SK-N-SH (cell line): ENCODE measurements at regions not wholly inside any gene's neighbourhood (a gene's known extent, or its start where the extent isn't known, plus 50 kb on each side); places are given as distances from the start of the nearest gene placed in this dataset.

Experiments used
- CTCF ChIA-PET: fragments of 300-600, 350-600 bp; formaldehyde crosslinking; extraction: SDS; loops from one replicate; lab custom pipeline; 2021; lab: Yijun Ruan, JAX
- POLR2A ChIA-PET: fragments of 350-600 bp; sonication (Branson Sonifier 250); formaldehyde crosslinking; extraction: SDS; loops from one replicate; lab custom pipeline; 2020; ENCODE audit warnings: antibody characterized with exemption, inconsistent platforms; lab: Yijun Ruan, JAX
- DNase-seq: peaks from one replicate; pipeline ENCODE4 v3.0.0; 2012
- H2AFZ ChIP-seq: fragments of 200-600 bp; sonication (generic); 2 replicates; pipeline ENCODE4 v1.8.1; 2016; ENCODE audit warnings: antibody characterized with exemption, mild to moderate bottlenecking, low read depth
- H3F3A ChIP-seq: fragments of 200-600 bp; sonication (generic); replicated peaks from 2 replicates; pipeline ENCODE3; 2016; ENCODE audit warnings: antibody characterized with exemption, mild to moderate bottlenecking; ENCODE audit not compliant: insufficient read depth
- H3K27ac ChIP-seq, 2 experiments: fragments of 200-500 bp in 1 of 2; fragments of 200-600 bp in 1 of 2; sonication (Bioruptor generic) in 1 of 2; sonication (generic), shearing (Covaris generic) in 1 of 2; 2 replicates each; pipeline versions ENCODE4 v1.5.1 to v1.6.1; 2014 to 2016; ENCODE audit warnings: low read depth in 2 of 2, inconsistent platforms in 1 of 2, low read length in 1 of 2, mild to moderate bottlenecking in 1 of 2, mixed read lengths in 1 of 2
- H3K27me3 ChIP-seq: fragments of 200-600 bp; sonication (generic), shearing (Covaris generic); 2 replicates; pipeline ENCODE4 v1.6.1; 2016; ENCODE audit warnings: mixed run types; ENCODE audit not compliant: insufficient read depth
- H3K36me3 ChIP-seq, 2 experiments: fragments of 200-500 bp in 1 of 2; fragments of 200-600 bp in 1 of 2; sonication (Bioruptor generic) in 1 of 2; sonication (generic) in 1 of 2; replicated peaks in 1 of 2; 2 replicates each; pipeline versions ENCODE3 to v1.5.1; 2014 to 2016; ENCODE audit warnings: low read length in 1 of 2, mild to moderate bottlenecking in 1 of 2; ENCODE audit not compliant: insufficient read depth in 2 of 2, control insufficient read depth in 1 of 2
- H3K4me1 ChIP-seq, 2 experiments: fragments of 200-500 bp in 1 of 2; fragments of 200-600 bp in 1 of 2; sonication (Bioruptor generic) in 1 of 2; sonication (generic), shearing (Covaris generic) in 1 of 2; 2 replicates each; pipeline versions ENCODE4 v1.5.1 to v1.6.1; 2014 to 2016; ENCODE audit warnings: low read depth in 1 of 2, low read length in 1 of 2, mixed run types in 1 of 2; ENCODE audit not compliant: insufficient read depth in 2 of 2, control insufficient read depth in 1 of 2
- H3K4me2 ChIP-seq: fragments of 200-600 bp; sonication (generic), shearing (Covaris generic); 2 replicates; pipeline ENCODE4 v1.6.1; 2017; ENCODE audit warnings: mixed run types
- H3K4me3 ChIP-seq, 2 experiments: fragments of 200-500 bp in 1 of 2; fragments of 200-600 bp in 1 of 2; sonication (Bioruptor generic) in 1 of 2; sonication (generic), shearing (Covaris generic) in 1 of 2; 2 replicates each; pipeline versions ENCODE4 v1.5.1 to v1.8.1; 2014 to 2016; ENCODE audit warnings: low read depth in 2 of 2, inconsistent platforms in 1 of 2, low read length in 1 of 2, mild to moderate bottlenecking in 1 of 2, mixed read lengths in 1 of 2, moderate library complexity in 1 of 2
- H3K79me2 ChIP-seq: fragments of 200-600 bp; sonication (generic); 2 replicates; pipeline ENCODE4 v1.8.1; 2017; ENCODE audit warnings: mild to moderate bottlenecking; ENCODE audit not compliant: insufficient read depth
- H3K9ac ChIP-seq: fragments of 200-600 bp; sonication (generic); 2 replicates; pipeline ENCODE4 v1.6.1; 2017; ENCODE audit warnings: mixed run types
- H3K9me2 ChIP-seq: fragments of 200-600 bp; sonication (generic); 2 replicates; pipeline ENCODE4 v1.6.1; 2017; ENCODE audit warnings: mixed run types
- H3K9me3 ChIP-seq: fragments of 200-600 bp; sonication (generic); 2 replicates; pipeline ENCODE4 v1.6.1; 2017; ENCODE audit warnings: mixed run types, mild to moderate bottlenecking, moderate library complexity
- H4K20me1 ChIP-seq: fragments of 200-600 bp; sonication (generic); 2 replicates; pipeline ENCODE4 v1.6.1; 2017; ENCODE audit warnings: mild to moderate bottlenecking, mixed run types; ENCODE audit not compliant: insufficient read depth
- CHD2 ChIP-seq: fragments of 150-350 bp; IDR thresholded peaks from 2 replicates; pipeline ENCODE4 v1.6.1; 2018; ENCODE audit warnings: low read length; ENCODE audit not compliant: partially characterized antibody
- CTCF ChIP-seq: fragments of 200-600 bp; sonication (generic); IDR thresholded peaks from 2 replicates; pipeline ENCODE4 v1.6.1; 2017; ENCODE audit warnings: antibody characterized with exemption, mild to moderate bottlenecking, moderate library complexity
- EZH2phosphoT487 ChIP-seq: fragments of 200-600 bp; sonication (generic); IDR thresholded peaks from 2 replicates; pipeline ENCODE4 v1.6.1; 2017; ENCODE audit warnings: low read depth, mixed run types, mild to moderate bottlenecking, antibody characterized with exemption, moderate library complexity, borderline replicate concordance
- FOXM1 ChIP-seq: IDR thresholded peaks from 2 replicates; pipeline ENCODE4 v1.4.0; 2012; ENCODE audit warnings: low read depth, mild to moderate bottlenecking
- MXI1 ChIP-seq: IDR thresholded peaks from 2 replicates; pipeline ENCODE4 v1.6.1; 2012; ENCODE audit warnings: mild to moderate bottlenecking, low read depth, low read length, improper control_type of control experiment
- NFIC ChIP-seq: IDR thresholded peaks from 2 replicates; pipeline ENCODE4 v1.4.0; 2012; ENCODE audit warnings: borderline replicate concordance
- POLR2AphosphoS5 ChIP-seq: IDR thresholded peaks from 2 replicates; pipeline ENCODE4 v1.6.1; 2012; ENCODE audit warnings: low read depth, low read length
- RAD21 ChIP-seq: IDR thresholded peaks from 2 replicates; pipeline ENCODE4 v1.6.1; 2012; ENCODE audit warnings: mild to moderate bottlenecking, low read length
- RCOR1 ChIP-seq: fragments of 150-350 bp; IDR thresholded peaks from 2 replicates; pipeline ENCODE4 v1.6.1; 2017; ENCODE audit warnings: antibody characterized with exemption, low read length
- RFX5 ChIP-seq: IDR thresholded peaks from 2 replicates; pipeline ENCODE4 v1.6.1; 2012; ENCODE audit warnings: mild to moderate bottlenecking, improper control_type of control experiment, low read length
- RXRA ChIP-seq: IDR thresholded peaks from 2 replicates; pipeline ENCODE4 v1.4.0; 2012; ENCODE audit warnings: low read depth, mild to moderate bottlenecking, borderline replicate concordance
- SIN3A ChIP-seq: IDR thresholded peaks from 2 replicates; pipeline ENCODE4 v1.6.1; 2012; ENCODE audit warnings: low read depth, mild to moderate bottlenecking, low read length, moderate library complexity, borderline replicate concordance
- TAF1 ChIP-seq: IDR thresholded peaks from 2 replicates; pipeline ENCODE4 v1.6.1; 2012; ENCODE audit warnings: low read depth, mild to moderate bottlenecking, low read length, moderate library complexity, borderline replicate concordance
- TEAD4 ChIP-seq: IDR thresholded peaks from 2 replicates; pipeline ENCODE4 v1.4.0; 2012; ENCODE audit warnings: mild to moderate bottlenecking, borderline replicate concordance; ENCODE audit not compliant: insufficient read depth
- USF1 ChIP-seq: IDR thresholded peaks from 2 replicates; pipeline ENCODE4 v1.4.0; 2012; ENCODE audit warnings: low read depth, borderline replicate concordance
- USF2 ChIP-seq: fragments of 150-350 bp; IDR thresholded peaks from 2 replicates; pipeline ENCODE4 v1.6.1; 2017; ENCODE audit warnings: antibody characterized with exemption, low read length, low read depth, borderline replicate concordance
- YY1 ChIP-seq: IDR thresholded peaks from 2 replicates; pipeline ENCODE4 v1.4.0; 2012; ENCODE audit warnings: low read depth, mild to moderate bottlenecking
- WGBS: methylation state at CpG from one replicate; pipeline ENCODE4 v1.1.6; 2017; ENCODE audit warnings: low lambda C conversion rate; 5-methylcytosine and 5-hydroxymethylcytosine counted together
- TF ChIP-seq, protein P1 (sequence below): IDR thresholded peaks from 2 replicates; pipeline ENCODE4; 2012
- TF ChIP-seq, protein P2 (sequence below): IDR thresholded peaks from 2 replicates; pipeline ENCODE4 v1.6.1; 2012; ENCODE audit warnings: mild to moderate bottlenecking, low read depth, low read length, moderate library complexity
- TF ChIP-seq, protein P3 (sequence below): fragments of 150-350 bp; IDR thresholded peaks from 2 replicates; pipeline ENCODE4 v1.6.1; 2016; ENCODE audit warnings: mild to moderate bottlenecking, low read depth, low read length

DNA sequence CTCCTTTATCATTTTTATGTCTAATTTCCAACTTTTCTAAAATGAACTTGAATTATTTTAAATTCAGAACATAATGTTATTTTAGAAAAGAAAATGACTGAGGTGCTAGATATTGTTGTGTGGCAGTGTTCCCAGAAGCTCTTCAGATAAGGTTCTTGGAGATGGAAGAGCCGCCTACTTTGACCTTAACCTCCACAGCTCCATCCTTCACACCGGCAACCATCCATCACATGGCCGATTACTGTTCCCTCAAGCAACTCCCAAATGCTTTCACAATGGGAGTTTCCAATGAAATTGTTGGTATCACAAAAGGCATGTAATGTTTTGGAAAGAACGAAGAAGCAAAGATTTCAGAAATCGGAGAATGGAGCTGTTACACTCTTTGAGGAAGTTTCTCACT lies 193.9 kb upstream of the SALL3 start (continued):
- no peak for TF ChIP-seq EZH2phosphoT487
- TF ChIP-seq YY1 = no peak
- TF ChIP-seq, protein P1, sequence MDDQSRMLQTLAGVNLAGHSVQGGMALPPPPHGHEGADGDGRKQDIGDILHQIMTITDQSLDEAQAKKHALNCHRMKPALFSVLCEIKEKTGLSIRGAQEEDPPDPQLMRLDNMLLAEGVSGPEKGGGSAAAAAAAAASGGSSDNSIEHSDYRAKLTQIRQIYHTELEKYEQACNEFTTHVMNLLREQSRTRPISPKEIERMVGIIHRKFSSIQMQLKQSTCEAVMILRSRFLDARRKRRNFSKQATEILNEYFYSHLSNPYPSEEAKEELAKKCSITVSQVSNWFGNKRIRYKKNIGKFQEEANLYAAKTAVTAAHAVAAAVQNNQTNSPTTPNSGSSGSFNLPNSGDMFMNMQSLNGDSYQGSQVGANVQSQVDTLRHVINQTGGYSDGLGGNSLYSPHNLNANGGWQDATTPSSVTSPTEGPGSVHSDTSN = no peak
- no peak for TF ChIP-seq MXI1
- no peak for TF ChIP-seq CHD2
- TF ChIP-seq, protein P2, sequence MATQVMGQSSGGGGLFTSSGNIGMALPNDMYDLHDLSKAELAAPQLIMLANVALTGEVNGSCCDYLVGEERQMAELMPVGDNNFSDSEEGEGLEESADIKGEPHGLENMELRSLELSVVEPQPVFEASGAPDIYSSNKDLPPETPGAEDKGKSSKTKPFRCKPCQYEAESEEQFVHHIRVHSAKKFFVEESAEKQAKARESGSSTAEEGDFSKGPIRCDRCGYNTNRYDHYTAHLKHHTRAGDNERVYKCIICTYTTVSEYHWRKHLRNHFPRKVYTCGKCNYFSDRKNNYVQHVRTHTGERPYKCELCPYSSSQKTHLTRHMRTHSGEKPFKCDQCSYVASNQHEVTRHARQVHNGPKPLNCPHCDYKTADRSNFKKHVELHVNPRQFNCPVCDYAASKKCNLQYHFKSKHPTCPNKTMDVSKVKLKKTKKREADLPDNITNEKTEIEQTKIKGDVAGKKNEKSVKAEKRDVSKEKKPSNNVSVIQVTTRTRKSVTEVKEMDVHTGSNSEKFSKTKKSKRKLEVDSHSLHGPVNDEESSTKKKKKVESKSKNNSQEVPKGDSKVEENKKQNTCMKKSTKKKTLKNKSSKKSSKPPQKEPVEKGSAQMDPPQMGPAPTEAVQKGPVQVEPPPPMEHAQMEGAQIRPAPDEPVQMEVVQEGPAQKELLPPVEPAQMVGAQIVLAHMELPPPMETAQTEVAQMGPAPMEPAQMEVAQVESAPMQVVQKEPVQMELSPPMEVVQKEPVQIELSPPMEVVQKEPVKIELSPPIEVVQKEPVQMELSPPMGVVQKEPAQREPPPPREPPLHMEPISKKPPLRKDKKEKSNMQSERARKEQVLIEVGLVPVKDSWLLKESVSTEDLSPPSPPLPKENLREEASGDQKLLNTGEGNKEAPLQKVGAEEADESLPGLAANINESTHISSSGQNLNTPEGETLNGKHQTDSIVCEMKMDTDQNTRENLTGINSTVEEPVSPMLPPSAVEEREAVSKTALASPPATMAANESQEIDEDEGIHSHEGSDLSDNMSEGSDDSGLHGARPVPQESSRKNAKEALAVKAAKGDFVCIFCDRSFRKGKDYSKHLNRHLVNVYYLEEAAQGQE = no peak

- DNase-seq = no peak
- Histone ChIP-seq H2AFZ (no peak overlapping the region), H3K9me3 (no peaks in the 10 kb centered on the region), H3F3A (no peaks in the 10 kb centered on the region), H3K27ac (no peak overlapping the region), H3K9ac (no peak overlapping the region), H3K9me2 (no peaks in the 10 kb centered on the region), H3K36me3 (no peaks in the 10 kb centered on the region), H4K20me1 (no peaks in the 10 kb centered on the region), H3K4me3 (no peak overlapping the region), H3K4me1 (no peaks in the 10 kb centered on the region), H3K79me2 (no peaks in the 10 kb centered on the region), H3K4me2 (no peak overlapping the region), H3K27me3 (peaks cover 44% of the 10 kb centered on the region)
- WGBS = 52% methylated on average over 8 of the region's 20 CpGs
- TF ChIP-seq, protein P3, sequence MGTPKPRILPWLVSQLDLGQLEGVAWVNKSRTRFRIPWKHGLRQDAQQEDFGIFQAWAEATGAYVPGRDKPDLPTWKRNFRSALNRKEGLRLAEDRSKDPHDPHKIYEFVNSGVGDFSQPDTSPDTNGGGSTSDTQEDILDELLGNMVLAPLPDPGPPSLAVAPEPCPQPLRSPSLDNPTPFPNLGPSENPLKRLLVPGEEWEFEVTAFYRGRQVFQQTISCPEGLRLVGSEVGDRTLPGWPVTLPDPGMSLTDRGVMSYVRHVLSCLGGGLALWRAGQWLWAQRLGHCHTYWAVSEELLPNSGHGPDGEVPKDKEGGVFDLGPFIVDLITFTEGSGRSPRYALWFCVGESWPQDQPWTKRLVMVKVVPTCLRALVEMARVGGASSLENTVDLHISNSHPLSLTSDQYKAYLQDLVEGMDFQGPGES = no peak
- TF ChIP-seq TAF1 (no peak), FOXM1 (no peak), CTCF (no peak), RFX5 (no peak), NFIC (no peak), USF2 (no peak), CHD2 (no peak), YY1 (no peak), POLR2AphosphoS5 (no peak), RAD21 (no peak), SIN3A (no peak), RXRA (no peak), TEAD4 (no peak), USF1 (no peak), MXI1 (no peak), RCOR1 (no peak)
- CTCF ChIA-PET = no interaction called here
- POLR2A ChIA-PET = no interaction called here
Measured at GRCh38 chr18:78786776-78787175, 192.8 kb upstream of the SALL3 start.
